ENCODE measurements at regions not wholly inside any gene's neighbourhood (a gene's known extent, or its start where the extent isn't known, plus 50 kb on each side); places are given as distances from the start of the nearest gene placed in this dataset.

- TF ChIP-seq CTCF (IDR thresholded peaks at IDR 0.05; ENCODE audit: insufficient read depth, missing control alignments): no peak
- DNase-seq (ENCODE audit: insufficient read length, low spot score) (no peak), FAIRE-seq (no peak)
Observed at GRCh38 chr13:88217372-88217771, 546.2 kb downstream of the SLITRK5 start.

- FAIRE-seq (no peak), DNase-seq (ENCODE audit: insufficient read length, low spot score) (no peak)
- TF ChIP-seq CTCF (IDR thresholded peaks at IDR 0.05; ENCODE audit: insufficient read depth, missing control alignments): no peak
Observed at GRCh38 chr13:88217883-88218282, 546.7 kb downstream of the SLITRK5 start.

GRCh38 chr13:88223958-88224357 lies 552.8 kb downstream of the SLITRK5 start:
- no peak for TF ChIP-seq CTCF (IDR thresholded peaks at IDR 0.05; ENCODE audit: insufficient read depth, missing control alignments)
- no peak for FAIRE-seq
- DNase-seq (ENCODE audit: insufficient read length, low spot score): no peak

- FAIRE-seq (no peak), DNase-seq (ENCODE audit: insufficient read length, low spot score) (no peak)
- TF ChIP-seq CTCF (IDR thresholded peaks at IDR 0.05; ENCODE audit: insufficient read depth, missing control alignments): no peak
Observed at GRCh38 chr13:88235441-88235840, 564.3 kb downstream of the SLITRK5 start.

GRCh38 chr13:88246239-88246638 lies 575.1 kb downstream of the SLITRK5 start:
- DNase-seq (ENCODE audit: insufficient read length, low spot score): no peak
- no peak for TF ChIP-seq CTCF (IDR thresholded peaks at IDR 0.05; ENCODE audit: insufficient read depth, missing control alignments)

GRCh38 chr13:88248393-88248792 lies 577.2 kb downstream of the SLITRK5 start:
- TF ChIP-seq CTCF (IDR thresholded peaks at IDR 0.05; ENCODE audit: insufficient read depth, missing control alignments): no peak
- FAIRE-seq (no peak), DNase-seq (ENCODE audit: insufficient read length, low spot score) (no peak)

More at GRCh38 chr13:88246239-88246638, 575.1 kb downstream of the SLITRK5 start:
- peak; percentile 55 for FAIRE-seq

GRCh38 chr13:88257706-88258105 lies 586.5 kb downstream of the SLITRK5 start:
- no peak for TF ChIP-seq CTCF (IDR thresholded peaks at IDR 0.05; ENCODE audit: insufficient read depth, missing control alignments)

More at GRCh38 chr13:88257706-88258105, 586.5 kb downstream of the SLITRK5 start:
- FAIRE-seq: peak; percentile 32
- no peak for DNase-seq (ENCODE audit: insufficient read length, low spot score)
